ENCODE measurements at regions not wholly inside any gene's neighbourhood (a gene's known extent, or its start where the extent isn't known, plus 50 kb on each side); places are given as distances from the start of the nearest gene placed in this dataset.
A peak's percentile ranks its signal among the peaks of the same experiment; 100 is the strongest.

DNA sequence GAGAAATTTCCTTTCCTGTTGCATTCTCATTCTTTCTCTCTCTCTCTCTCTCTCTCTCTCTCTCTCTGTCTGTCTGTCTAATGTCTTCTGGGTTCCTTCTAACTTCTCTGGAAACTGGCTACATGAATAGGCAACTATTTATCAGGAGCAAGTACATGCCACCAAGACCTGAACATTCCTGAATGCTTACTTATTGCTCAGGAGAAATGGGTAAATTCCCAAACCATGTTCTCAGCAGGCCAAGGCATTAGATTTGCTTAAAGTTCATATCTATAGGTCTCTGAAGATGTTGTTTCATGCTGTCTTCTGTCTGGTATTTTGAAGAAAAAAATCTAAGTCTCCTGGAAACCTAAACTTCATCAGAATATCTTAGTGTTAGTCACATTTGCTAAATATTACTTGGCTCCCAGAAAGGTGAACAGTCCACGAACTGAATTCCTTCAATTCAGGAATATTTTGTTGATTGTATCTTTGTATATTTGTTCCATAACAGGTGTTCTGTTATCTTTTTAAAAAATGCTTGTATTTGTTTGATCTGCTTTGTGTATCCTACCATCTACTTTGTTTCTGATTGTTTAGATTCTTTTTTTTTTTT, 77.2 kb upstream of the FIGN start:
- DNase-seq: no peak

DNA sequence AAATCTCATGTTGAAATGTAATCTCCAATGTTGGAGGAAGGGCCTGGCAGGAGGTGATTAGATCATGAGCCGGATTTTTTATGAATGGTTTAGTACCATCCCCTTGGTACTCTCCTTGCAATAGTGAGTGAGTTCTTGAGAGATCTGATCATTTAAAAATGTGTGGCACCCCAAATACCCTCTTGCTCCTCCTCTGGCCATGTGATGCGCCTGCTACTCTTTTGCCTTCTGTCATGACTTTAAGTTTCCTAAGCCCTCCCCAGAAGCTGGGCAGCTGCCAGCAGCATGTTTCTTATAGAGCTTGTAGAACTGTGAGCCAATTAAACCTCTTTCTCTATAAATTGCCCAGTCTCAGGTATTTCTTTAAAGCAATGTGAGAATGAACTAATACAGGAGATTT, 72.6 kb upstream of the FIGN start:
- DNase-seq: no peak

DNA sequence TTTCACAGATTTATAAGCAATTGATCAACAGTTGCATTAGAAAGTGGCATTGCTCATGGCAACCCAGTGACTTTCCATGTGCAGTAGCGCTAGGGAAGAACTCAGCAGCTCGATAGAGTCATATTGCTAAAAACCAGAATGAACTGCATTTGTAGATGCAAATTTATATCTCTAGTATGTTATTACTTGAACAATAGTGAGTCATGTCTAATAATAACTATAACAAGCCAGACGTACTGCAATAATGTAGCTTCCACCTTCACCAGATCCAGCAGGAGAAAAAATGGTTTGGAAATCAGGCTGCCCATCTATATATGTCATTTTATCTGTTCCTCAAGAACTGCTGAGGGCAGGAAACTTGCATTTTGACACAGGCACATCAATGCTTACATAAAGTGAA, 66.5 kb upstream of the FIGN start:
- DNase-seq: no peak

DNA sequence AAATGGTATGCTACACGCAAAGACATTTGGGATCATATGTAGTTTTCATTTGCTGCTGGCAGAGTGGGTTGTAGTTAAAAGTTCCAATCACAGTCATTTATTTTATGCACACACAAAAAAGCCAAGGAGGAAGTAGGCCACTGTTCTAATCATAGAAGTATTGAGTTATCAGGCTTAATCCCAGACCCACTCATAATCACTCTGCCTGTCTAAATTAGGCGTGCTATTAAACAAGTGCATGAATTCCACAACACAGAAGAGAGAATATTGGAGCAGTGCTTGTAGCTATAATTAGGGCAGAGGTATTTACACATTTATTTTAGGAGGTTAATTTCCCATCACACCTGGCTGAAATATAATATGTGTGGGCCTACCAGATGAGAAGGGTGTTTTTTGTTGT, 65.7 kb upstream of the FIGN start:
- no peak for DNase-seq

DNA sequence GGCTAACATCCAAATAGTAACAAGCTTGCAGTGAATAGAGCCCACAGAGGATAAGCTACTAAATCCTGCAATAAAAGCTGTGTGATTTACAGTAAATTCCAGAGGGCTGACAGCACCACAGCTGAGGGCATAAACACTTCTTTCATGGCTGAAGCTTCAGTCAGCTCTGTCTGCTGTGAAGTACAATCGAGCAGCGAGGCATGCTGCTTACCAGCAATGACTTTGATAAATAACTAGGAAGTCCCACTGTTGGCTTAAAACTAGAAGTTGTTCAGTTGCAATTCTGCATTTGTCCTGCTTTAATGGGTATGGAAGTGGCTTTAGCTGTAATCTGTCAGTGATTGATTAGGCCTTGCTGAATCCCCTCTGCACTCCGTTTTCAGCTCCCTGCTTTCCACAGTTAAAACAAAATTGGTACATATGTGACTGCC, 65.2 kb upstream of the FIGN start:
- peak in 2 of 14 donors; percentile 1 to 14 for DNase-seq

DNA sequence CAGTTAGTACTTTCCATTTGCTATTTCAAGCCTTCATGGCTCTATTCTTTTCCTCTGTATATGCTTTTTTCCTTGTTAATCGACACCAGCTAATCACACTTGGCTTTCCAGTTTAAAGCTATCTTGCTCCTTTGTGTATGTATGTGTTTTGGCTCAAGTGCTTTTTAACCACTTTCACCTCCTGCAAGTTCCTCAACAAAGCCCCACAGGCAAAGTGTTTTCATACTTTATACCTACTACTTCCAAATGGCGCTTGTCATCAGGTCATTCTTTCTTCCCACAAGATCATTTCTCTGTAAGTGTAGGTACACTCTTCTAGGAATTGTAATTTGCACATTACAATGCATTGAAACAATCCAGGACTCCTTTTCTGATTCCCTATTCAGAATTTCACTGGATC, 64.0 kb upstream of the FIGN start:
- DNase-seq: no peak

DNA sequence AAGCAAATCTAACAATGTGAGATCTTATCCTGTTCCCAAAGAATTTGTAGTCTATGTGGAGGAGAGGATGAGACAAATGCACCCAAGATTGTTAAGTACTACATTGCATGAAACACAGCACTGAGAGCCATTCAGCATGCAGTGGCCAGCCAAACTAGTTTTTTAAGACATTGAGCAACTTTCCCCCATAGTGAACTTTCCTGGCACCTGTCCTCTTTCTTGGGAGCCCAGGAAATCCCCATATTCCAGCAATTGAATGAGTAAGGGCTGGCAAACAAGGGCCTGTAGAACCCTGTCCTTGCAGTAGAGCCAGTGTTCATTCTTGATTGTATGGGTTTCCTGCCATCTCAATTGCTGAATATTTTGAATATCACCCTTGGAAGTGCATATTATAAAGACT, 58.8 kb upstream of the FIGN start:
- DNase-seq: peak in 1 of 14 donors; percentile 19

All from C1 segment of cervical spinal cord (tissue), 14 donors.